ENCODE measurements at regions not wholly inside any gene's neighbourhood (a gene's known extent, or its start where the extent isn't known, plus 50 kb on each side); places are given as distances from the start of the nearest gene placed in this dataset.

- TF ChIP-seq POLR2A (IDR thresholded peaks at IDR 0.05; ENCODE audit: low read depth, low read length) (no peak), POLR2AphosphoS5 (IDR thresholded peaks at IDR 0.05; ENCODE audit: insufficient read depth, low read depth, low read length) (no peak), CTCF (IDR thresholded peaks at IDR 0.05; ENCODE audit: extremely low read depth in 1 of 2, insufficient read depth in 1 of 2, low read depth in 1 of 2, low read length in 2 of 2) (peak in 1 of 2 donors; percentile 48), FOS (IDR thresholded peaks at IDR 0.05; ENCODE audit: borderline replicate concordance, insufficient read depth, low read length) (no peak), GATA2 (IDR thresholded peaks at IDR 0.05; ENCODE audit: insufficient read depth, insufficient read length, low read depth, low read length) (no peak)
These were observed 101.2 kb upstream of the ZNF746 start for GRCh38 chr7:149598721-149599308.
